ENCODE measurements at regions not wholly inside any gene's neighbourhood (a gene's known extent, or its start where the extent isn't known, plus 50 kb on each side); places are given as distances from the start of the nearest gene placed in this dataset.

GRCh38 chr11:120017582-120018150, 120.2 kb downstream of the TRIM29 start:
- CTCF ChIA-PET (ENCODE audit: low intra/inter-chr PET ratio, low total read pairs), result no interaction called here
- H3K27ac ChIP-seq (ENCODE audit: extremely low read length, insufficient read depth, low read length), result no peak overlapping the region
- TF ChIP-seq ZNF740 (CRISPR knock-in tag; IDR thresholded peaks at IDR 0.05), result no peak
- TF ChIP-seq AKNA (CRISPR knock-in tag; IDR thresholded peaks at IDR 0.05; ENCODE audit: borderline replicate concordance), result no peak
- TF ChIP-seq TCF12 (IDR thresholded peaks at IDR 0.05), result no peak
- TF ChIP-seq TCF12 (CRISPR knock-in tag; IDR thresholded peaks at IDR 0.05), result no peak
- no peak for TF ChIP-seq WIZ (CRISPR knock-in tag; IDR thresholded peaks at IDR 0.05)
- no peak for TF ChIP-seq ZFP36L2 (CRISPR knock-in tag; IDR thresholded peaks at IDR 0.05)
- TF ChIP-seq HNRNPL (IDR thresholded peaks at IDR 0.05; ENCODE audit: low read depth, low read length), result no peak
- TF ChIP-seq HOXA7 (CRISPR knock-in tag; IDR thresholded peaks at IDR 0.05), result no peak
- no peak for TF ChIP-seq IKZF4 (CRISPR knock-in tag; IDR thresholded peaks at IDR 0.05; ENCODE audit: borderline replicate concordance, low read depth, not compliant biosample characterization)
- no peak for TF ChIP-seq CREB1 (IDR thresholded peaks at IDR 0.05)
- TF ChIP-seq CREB1 (CRISPR knock-in tag; IDR thresholded peaks at IDR 0.05), result no peak
- no peak for TF ChIP-seq NFKBIZ (CRISPR knock-in tag; IDR thresholded peaks at IDR 0.05)
- TF ChIP-seq ZNF484 (CRISPR knock-in tag; IDR thresholded peaks at IDR 0.05; ENCODE audit: borderline replicate concordance, low read depth), result no peak
- no peak for TF ChIP-seq RNF2 (conservative IDR thresholded peaks at IDR 0.05; ENCODE audit: low read depth)
- TF ChIP-seq ZNF839 (CRISPR knock-in tag; IDR thresholded peaks at IDR 0.05; ENCODE audit: borderline replicate concordance), result no peak
- no peak for TF ChIP-seq ZNF17 (CRISPR knock-in tag; IDR thresholded peaks at IDR 0.05)
- peaks cover 0 to 29% of the 10 kb centered on the region in 2 experiments; a peak in 4 of 5 replicates for H3K27me3 ChIP-seq (ENCODE audit: control insufficient read depth in 1 of 2, insufficient read depth in 2 of 2, low read length in 2 of 2)
- H3K9me3 ChIP-seq (ENCODE audit: low read length), result no peaks in the 10 kb centered on the region
- POLR2A ChIA-PET, result no interaction called here
- FAIRE-seq, result no peak
- H3K4me3 ChIP-seq (replicated peaks in 1 of 3; ENCODE audit: insufficient read depth in 1 of 3, low read depth in 2 of 3, low read length in 3 of 3), result no peak overlapping the region
- in situ Hi-C loops (cut with HindIII; ENCODE audit: extremely low pct_ligation_motif_present, low pct_unique_long_range_greater_than_20kb) (loop anchor here (10.0 kb wide), 1 partner anchor 353 kb away; no protein-coding TSS in a partner anchor), intact Hi-C loops (cut with micrococcal nuclease; ENCODE audit: unreplicated experiment) (no loop called here)
- H4K20me1 ChIP-seq (ENCODE audit: insufficient read depth, low read length), result no peaks in the 10 kb centered on the region
- no peaks in the 10 kb centered on the region for H3K79me2 ChIP-seq (ENCODE audit: insufficient read depth, low read length)
- H3K4me2 ChIP-seq (ENCODE audit: low read depth, low read length), result no peak overlapping the region
- H3K9ac ChIP-seq (ENCODE audit: insufficient read depth, low read depth, low read length), result no peak overlapping the region
- H3K36me3 ChIP-seq (replicated peaks in 1 of 2; ENCODE audit: control insufficient read depth in 1 of 2, insufficient read depth in 2 of 2, low read length in 2 of 2), result no peaks in the 10 kb centered on the region
- no peaks in the 10 kb centered on the region for H3K4me1 ChIP-seq (ENCODE audit: insufficient read depth, low read length)
- BruUV-seq (replicated peaks), result no TSS peak
- DNase-seq (ENCODE audit: low spot score), result no peak
- 6% methylated on average over 9 of the region's 9 CpGs for WGBS (ENCODE audit: low lambda C conversion rate)
- no peak for ATAC-seq
- H2AFZ ChIP-seq (ENCODE audit: low read length), result no peak overlapping the region

Measured in HepG2 (cell line).